ENCODE measurements at regions not wholly inside any gene's neighbourhood (a gene's known extent, or its start where the extent isn't known, plus 50 kb on each side); places are given as distances from the start of the nearest gene placed in this dataset.

- no peaks in the 10 kb centered on the region for H3K9me3 Mint-ChIP-seq
- no peaks in the 10 kb centered on the region for H3K4me1 Mint-ChIP-seq (ENCODE audit: low read depth)
- H3K36me3 Mint-ChIP-seq (ENCODE audit: low read depth), result no peaks in the 10 kb centered on the region
- intact Hi-C loops (cut with micrococcal nuclease), result no loop called here
- no peak for DNase-seq (ENCODE audit: low spot score)
- no peak overlapping the region for H3K4me3 Mint-ChIP-seq (ENCODE audit: low read depth)
- no peak overlapping the region for H3K27ac Mint-ChIP-seq
- no peaks in the 10 kb centered on the region for H3K27me3 Mint-ChIP-seq (ENCODE audit: low read depth)
These were observed 69.5 kb upstream of the GATA6 start for GRCh38 chr18:22099925-22100324.

GRCh38 chr18:22101731-22102130, 67.7 kb upstream of the GATA6 start:
- DNase-seq (ENCODE audit: low spot score), result no peak
- H3K36me3 Mint-ChIP-seq (ENCODE audit: low read depth), result no peaks in the 10 kb centered on the region
- H3K27me3 Mint-ChIP-seq (ENCODE audit: low read depth), result no peaks in the 10 kb centered on the region
- no peaks in the 10 kb centered on the region for H3K9me3 Mint-ChIP-seq
- H3K4me1 Mint-ChIP-seq (ENCODE audit: low read depth), result no peaks in the 10 kb centered on the region
- intact Hi-C loops (cut with micrococcal nuclease), result no loop called here
- no peak overlapping the region for H3K27ac Mint-ChIP-seq
- no peak overlapping the region for H3K4me3 Mint-ChIP-seq (ENCODE audit: low read depth)

GRCh38 chr18:22102953-22103646, 66.3 kb upstream of the GATA6 start:
- DNase-seq (ENCODE audit: low spot score), result no peak
- Mint-ChIP-seq H3K36me3 (ENCODE audit: low read depth) (no peaks in the 10 kb centered on the region), H3K9me3 (no peaks in the 10 kb centered on the region), H3K4me1 (ENCODE audit: low read depth) (no peaks in the 10 kb centered on the region), H3K27ac (no peak overlapping the region), H3K4me3 (ENCODE audit: low read depth) (no peak overlapping the region), H3K27me3 (ENCODE audit: low read depth) (no peaks in the 10 kb centered on the region)
- intact Hi-C loops (cut with micrococcal nuclease), result no loop called here

GRCh38 chr18:22103647-22104031, 65.8 kb upstream of the GATA6 start:
- no peaks in the 10 kb centered on the region for H3K4me1 Mint-ChIP-seq (ENCODE audit: low read depth)
- H3K27me3 Mint-ChIP-seq (ENCODE audit: low read depth), result no peaks in the 10 kb centered on the region
- intact Hi-C loops (cut with micrococcal nuclease), result no loop called here
- no peaks in the 10 kb centered on the region for H3K9me3 Mint-ChIP-seq
- no peak overlapping the region for H3K27ac Mint-ChIP-seq
- H3K36me3 Mint-ChIP-seq (ENCODE audit: low read depth), result no peaks in the 10 kb centered on the region
- no peak for DNase-seq (ENCODE audit: low spot score)
- no peak overlapping the region for H3K4me3 Mint-ChIP-seq (ENCODE audit: low read depth)

GRCh38 chr18:22106536-22107292, 62.7 kb upstream of the GATA6 start:
- Mint-ChIP-seq H3K36me3 (ENCODE audit: low read depth) (no peaks in the 10 kb centered on the region), H3K27ac (no peak overlapping the region), H3K27me3 (ENCODE audit: low read depth) (no peaks in the 10 kb centered on the region), H3K9me3 (no peaks in the 10 kb centered on the region), H3K4me3 (ENCODE audit: low read depth) (no peak overlapping the region), H3K4me1 (ENCODE audit: low read depth) (no peaks in the 10 kb centered on the region)
- no peak for DNase-seq (ENCODE audit: low spot score)
- intact Hi-C loops (cut with micrococcal nuclease), result no loop called here

- no peaks in the 10 kb centered on the region for H3K4me1 Mint-ChIP-seq (ENCODE audit: low read depth)
- H3K27me3 Mint-ChIP-seq (ENCODE audit: low read depth), result no peaks in the 10 kb centered on the region
- no peaks in the 10 kb centered on the region for H3K36me3 Mint-ChIP-seq (ENCODE audit: low read depth)
- H3K27ac Mint-ChIP-seq, result no peak overlapping the region
- intact Hi-C loops (cut with micrococcal nuclease), result no loop called here
- H3K4me3 Mint-ChIP-seq (ENCODE audit: low read depth), result no peak overlapping the region
- H3K9me3 Mint-ChIP-seq, result no peaks in the 10 kb centered on the region
- no peak for DNase-seq (ENCODE audit: low spot score)
These were observed 60.7 kb upstream of the GATA6 start for GRCh38 chr18:22108674-22109073.

GRCh38 chr18:22109535-22109934, 59.9 kb upstream of the GATA6 start:
- no peaks in the 10 kb centered on the region for H3K36me3 Mint-ChIP-seq (ENCODE audit: low read depth)
- H3K27me3 Mint-ChIP-seq (ENCODE audit: low read depth), result no peaks in the 10 kb centered on the region
- H3K4me1 Mint-ChIP-seq (ENCODE audit: low read depth), result no peaks in the 10 kb centered on the region
- intact Hi-C loops (cut with micrococcal nuclease), result no loop called here
- no peaks in the 10 kb centered on the region for H3K9me3 Mint-ChIP-seq
- H3K4me3 Mint-ChIP-seq (ENCODE audit: low read depth), result no peak overlapping the region
- DNase-seq (ENCODE audit: low spot score), result no peak
- H3K27ac Mint-ChIP-seq, result no peak overlapping the region

- H3K9me3 Mint-ChIP-seq, result no peaks in the 10 kb centered on the region
- no peaks in the 10 kb centered on the region for H3K36me3 Mint-ChIP-seq (ENCODE audit: low read depth)
- H3K4me3 Mint-ChIP-seq (ENCODE audit: low read depth), result no peak overlapping the region
- H3K4me1 Mint-ChIP-seq (ENCODE audit: low read depth), result no peaks in the 10 kb centered on the region
- no peaks in the 10 kb centered on the region for H3K27me3 Mint-ChIP-seq (ENCODE audit: low read depth)
- DNase-seq (ENCODE audit: low spot score), result no peak
- intact Hi-C loops (cut with micrococcal nuclease), result no loop called here
- no peak overlapping the region for H3K27ac Mint-ChIP-seq
These were observed 58.9 kb upstream of the GATA6 start for GRCh38 chr18:22110461-22110924.

GRCh38 chr18:22112215-22112614, 57.2 kb upstream of the GATA6 start:
- Mint-ChIP-seq H3K4me3 (ENCODE audit: low read depth) (no peak overlapping the region), H3K4me1 (ENCODE audit: low read depth) (no peaks in the 10 kb centered on the region), H3K36me3 (ENCODE audit: low read depth) (no peaks in the 10 kb centered on the region), H3K27ac (no peak overlapping the region), H3K27me3 (ENCODE audit: low read depth) (no peaks in the 10 kb centered on the region), H3K9me3 (no peaks in the 10 kb centered on the region)
- DNase-seq (ENCODE audit: low spot score), result no peak
- intact Hi-C loops (cut with micrococcal nuclease), result no loop called here

- H3K27ac Mint-ChIP-seq, result no peak overlapping the region
- no peaks in the 10 kb centered on the region for H3K27me3 Mint-ChIP-seq (ENCODE audit: low read depth)
- no peak for DNase-seq (ENCODE audit: low spot score)
- H3K36me3 Mint-ChIP-seq (ENCODE audit: low read depth), result no peaks in the 10 kb centered on the region
- H3K4me1 Mint-ChIP-seq (ENCODE audit: low read depth), result no peaks in the 10 kb centered on the region
- no peak overlapping the region for H3K4me3 Mint-ChIP-seq (ENCODE audit: low read depth)
- intact Hi-C loops (cut with micrococcal nuclease), result no loop called here
- no peaks in the 10 kb centered on the region for H3K9me3 Mint-ChIP-seq
These were observed 56.1 kb upstream of the GATA6 start for GRCh38 chr18:22113144-22113844.

GRCh38 chr18:22114526-22115321, 54.7 kb upstream of the GATA6 start:
- H3K27ac Mint-ChIP-seq, result no peak overlapping the region
- H3K4me3 Mint-ChIP-seq (ENCODE audit: low read depth), result no peak overlapping the region
- no peaks in the 10 kb centered on the region for H3K27me3 Mint-ChIP-seq (ENCODE audit: low read depth)
- intact Hi-C loops (cut with micrococcal nuclease), result no loop called here
- no peak for DNase-seq (ENCODE audit: low spot score)
- no peaks in the 10 kb centered on the region for H3K9me3 Mint-ChIP-seq
- H3K36me3 Mint-ChIP-seq (ENCODE audit: low read depth), result no peaks in the 10 kb centered on the region
- no peaks in the 10 kb centered on the region for H3K4me1 Mint-ChIP-seq (ENCODE audit: low read depth)

- H3K36me3 Mint-ChIP-seq (ENCODE audit: low read depth), result no peaks in the 10 kb centered on the region
- intact Hi-C loops (cut with micrococcal nuclease), result no loop called here
- no peaks in the 10 kb centered on the region for H3K9me3 Mint-ChIP-seq
These were observed 53.8 kb upstream of the GATA6 start for GRCh38 chr18:22115573-22115972.

More at GRCh38 chr18:22115573-22115972, 53.8 kb upstream of the GATA6 start:
- Mint-ChIP-seq H3K4me3 (ENCODE audit: low read depth) (no peak overlapping the region), H3K27ac (no peak overlapping the region), H3K4me1 (ENCODE audit: low read depth) (no peaks in the 10 kb centered on the region), H3K27me3 (ENCODE audit: low read depth) (no peaks in the 10 kb centered on the region)
- DNase-seq (ENCODE audit: low spot score), result no peak

Measured in activated T-helper 2 cell treated with anti-CD3 and anti-CD28 coated beads, Interferon-gamma antibody, Interleukin-2, Interleukin-4, amounts not matched to agents 10 μg/mL and 5 μg/mL and 100 μg/mL, durations not matched to agents 14 hours and 24 hours and 36 hours (primary cell).